ENCODE measurements at regions not wholly inside any gene's neighbourhood (a gene's known extent, or its start where the extent isn't known, plus 50 kb on each side); places are given as distances from the start of the nearest gene placed in this dataset.

DNA sequence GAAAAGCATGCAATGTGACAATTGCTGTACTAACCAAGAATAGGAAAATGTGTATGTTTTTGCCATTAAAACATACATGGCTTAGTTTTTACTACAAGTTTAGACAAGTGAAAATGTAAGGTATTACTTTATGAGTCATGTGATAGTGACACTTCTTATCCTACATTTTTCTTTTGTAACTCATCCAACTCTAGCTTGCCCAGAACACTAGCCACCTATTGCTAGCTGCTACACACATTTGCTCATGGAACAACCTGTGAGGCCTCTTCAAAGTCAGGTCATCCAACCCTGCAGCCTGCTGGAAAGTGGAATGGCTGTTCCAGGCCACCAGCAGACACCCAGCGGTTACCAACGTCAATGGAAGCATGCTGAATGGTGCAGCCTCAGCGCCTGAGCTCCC is 1043.9 kb downstream of the TMEM182 start:
- TF ChIP-seq EED (CRISPR knock-in tag; IDR thresholded peaks at IDR 0.05) (no peak), U2AF2 (IDR thresholded peaks at IDR 0.05; ENCODE audit: low read depth, low read length) (no peak), NFYB (CRISPR knock-in tag; IDR thresholded peaks at IDR 0.05) (no peak), ZNF367 (CRISPR knock-in tag; IDR thresholded peaks at IDR 0.05; ENCODE audit: borderline replicate concordance) (no peak), POLR2A (IDR thresholded peaks at IDR 0.05; ENCODE audit: insufficient read depth in 1 of 2, low read depth in 2 of 2, low read length in 2 of 2) (no peak), JUND (CRISPR knock-in tag; IDR thresholded peaks at IDR 0.05) (no peak), ZBTB8A (CRISPR knock-in tag; IDR thresholded peaks at IDR 0.05; ENCODE audit: borderline replicate concordance, low read depth) (no peak)
- TF ChIP-seq, protein P1, sequence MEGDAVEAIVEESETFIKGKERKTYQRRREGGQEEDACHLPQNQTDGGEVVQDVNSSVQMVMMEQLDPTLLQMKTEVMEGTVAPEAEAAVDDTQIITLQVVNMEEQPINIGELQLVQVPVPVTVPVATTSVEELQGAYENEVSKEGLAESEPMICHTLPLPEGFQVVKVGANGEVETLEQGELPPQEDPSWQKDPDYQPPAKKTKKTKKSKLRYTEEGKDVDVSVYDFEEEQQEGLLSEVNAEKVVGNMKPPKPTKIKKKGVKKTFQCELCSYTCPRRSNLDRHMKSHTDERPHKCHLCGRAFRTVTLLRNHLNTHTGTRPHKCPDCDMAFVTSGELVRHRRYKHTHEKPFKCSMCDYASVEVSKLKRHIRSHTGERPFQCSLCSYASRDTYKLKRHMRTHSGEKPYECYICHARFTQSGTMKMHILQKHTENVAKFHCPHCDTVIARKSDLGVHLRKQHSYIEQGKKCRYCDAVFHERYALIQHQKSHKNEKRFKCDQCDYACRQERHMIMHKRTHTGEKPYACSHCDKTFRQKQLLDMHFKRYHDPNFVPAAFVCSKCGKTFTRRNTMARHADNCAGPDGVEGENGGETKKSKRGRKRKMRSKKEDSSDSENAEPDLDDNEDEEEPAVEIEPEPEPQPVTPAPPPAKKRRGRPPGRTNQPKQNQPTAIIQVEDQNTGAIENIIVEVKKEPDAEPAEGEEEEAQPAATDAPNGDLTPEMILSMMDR (CRISPR knock-in tag; IDR thresholded peaks at IDR 0.05) = no peak
- TF ChIP-seq, protein P2, sequence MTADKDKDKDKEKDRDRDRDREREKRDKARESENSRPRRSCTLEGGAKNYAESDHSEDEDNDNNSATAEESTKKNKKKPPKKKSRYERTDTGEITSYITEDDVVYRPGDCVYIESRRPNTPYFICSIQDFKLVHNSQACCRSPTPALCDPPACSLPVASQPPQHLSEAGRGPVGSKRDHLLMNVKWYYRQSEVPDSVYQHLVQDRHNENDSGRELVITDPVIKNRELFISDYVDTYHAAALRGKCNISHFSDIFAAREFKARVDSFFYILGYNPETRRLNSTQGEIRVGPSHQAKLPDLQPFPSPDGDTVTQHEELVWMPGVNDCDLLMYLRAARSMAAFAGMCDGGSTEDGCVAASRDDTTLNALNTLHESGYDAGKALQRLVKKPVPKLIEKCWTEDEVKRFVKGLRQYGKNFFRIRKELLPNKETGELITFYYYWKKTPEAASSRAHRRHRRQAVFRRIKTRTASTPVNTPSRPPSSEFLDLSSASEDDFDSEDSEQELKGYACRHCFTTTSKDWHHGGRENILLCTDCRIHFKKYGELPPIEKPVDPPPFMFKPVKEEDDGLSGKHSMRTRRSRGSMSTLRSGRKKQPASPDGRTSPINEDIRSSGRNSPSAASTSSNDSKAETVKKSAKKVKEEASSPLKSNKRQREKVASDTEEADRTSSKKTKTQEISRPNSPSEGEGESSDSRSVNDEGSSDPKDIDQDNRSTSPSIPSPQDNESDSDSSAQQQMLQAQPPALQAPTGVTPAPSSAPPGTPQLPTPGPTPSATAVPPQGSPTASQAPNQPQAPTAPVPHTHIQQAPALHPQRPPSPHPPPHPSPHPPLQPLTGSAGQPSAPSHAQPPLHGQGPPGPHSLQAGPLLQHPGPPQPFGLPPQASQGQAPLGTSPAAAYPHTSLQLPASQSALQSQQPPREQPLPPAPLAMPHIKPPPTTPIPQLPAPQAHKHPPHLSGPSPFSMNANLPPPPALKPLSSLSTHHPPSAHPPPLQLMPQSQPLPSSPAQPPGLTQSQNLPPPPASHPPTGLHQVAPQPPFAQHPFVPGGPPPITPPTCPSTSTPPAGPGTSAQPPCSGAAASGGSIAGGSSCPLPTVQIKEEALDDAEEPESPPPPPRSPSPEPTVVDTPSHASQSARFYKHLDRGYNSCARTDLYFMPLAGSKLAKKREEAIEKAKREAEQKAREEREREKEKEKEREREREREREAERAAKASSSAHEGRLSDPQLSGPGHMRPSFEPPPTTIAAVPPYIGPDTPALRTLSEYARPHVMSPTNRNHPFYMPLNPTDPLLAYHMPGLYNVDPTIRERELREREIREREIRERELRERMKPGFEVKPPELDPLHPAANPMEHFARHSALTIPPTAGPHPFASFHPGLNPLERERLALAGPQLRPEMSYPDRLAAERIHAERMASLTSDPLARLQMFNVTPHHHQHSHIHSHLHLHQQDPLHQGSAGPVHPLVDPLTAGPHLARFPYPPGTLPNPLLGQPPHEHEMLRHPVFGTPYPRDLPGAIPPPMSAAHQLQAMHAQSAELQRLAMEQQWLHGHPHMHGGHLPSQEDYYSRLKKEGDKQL (CRISPR knock-in tag; IDR thresholded peaks at IDR 0.05; ENCODE audit: low read depth) = no peak
- TF ChIP-seq, protein P3, sequence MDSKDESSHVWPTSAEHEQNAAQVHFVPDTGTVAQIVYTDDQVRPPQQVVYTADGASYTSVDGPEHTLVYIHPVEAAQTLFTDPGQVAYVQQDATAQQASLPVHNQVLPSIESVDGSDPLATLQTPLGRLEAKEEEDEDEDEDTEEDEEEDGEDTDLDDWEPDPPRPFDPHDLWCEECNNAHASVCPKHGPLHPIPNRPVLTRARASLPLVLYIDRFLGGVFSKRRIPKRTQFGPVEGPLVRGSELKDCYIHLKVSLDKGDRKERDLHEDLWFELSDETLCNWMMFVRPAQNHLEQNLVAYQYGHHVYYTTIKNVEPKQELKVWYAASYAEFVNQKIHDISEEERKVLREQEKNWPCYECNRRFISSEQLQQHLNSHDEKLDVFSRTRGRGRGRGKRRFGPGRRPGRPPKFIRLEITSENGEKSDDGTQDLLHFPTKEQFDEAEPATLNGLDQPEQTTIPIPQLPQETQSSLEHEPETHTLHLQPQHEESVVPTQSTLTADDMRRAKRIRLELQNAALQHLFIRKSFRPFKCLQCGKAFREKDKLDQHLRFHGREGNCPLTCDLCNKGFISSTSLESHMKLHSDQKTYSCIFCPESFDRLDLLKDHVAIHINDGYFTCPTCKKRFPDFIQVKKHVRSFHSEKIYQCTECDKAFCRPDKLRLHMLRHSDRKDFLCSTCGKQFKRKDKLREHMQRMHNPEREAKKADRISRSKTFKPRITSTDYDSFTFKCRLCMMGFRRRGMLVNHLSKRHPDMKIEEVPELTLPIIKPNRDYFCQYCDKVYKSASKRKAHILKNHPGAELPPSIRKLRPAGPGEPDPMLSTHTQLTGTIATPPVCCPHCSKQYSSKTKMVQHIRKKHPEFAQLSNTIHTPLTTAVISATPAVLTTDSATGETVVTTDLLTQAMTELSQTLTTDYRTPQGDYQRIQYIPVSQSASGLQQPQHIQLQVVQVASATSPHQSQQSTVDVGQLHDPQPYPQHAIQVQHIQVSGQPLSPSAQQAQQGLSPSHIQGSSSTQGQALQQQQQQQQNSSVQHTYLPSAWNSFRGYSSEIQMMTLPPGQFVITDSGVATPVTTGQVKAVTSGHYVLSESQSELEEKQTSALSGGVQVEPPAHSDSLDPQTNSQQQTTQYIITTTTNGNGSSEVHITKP (CRISPR knock-in tag; IDR thresholded peaks at IDR 0.05; ENCODE audit: low read depth) = no peak

All from HepG2 (cell line).